Left kidney (tissue), 1 donor: ENCODE measurements at regions not wholly inside any gene's neighbourhood (a gene's known extent, or its start where the extent isn't known, plus 50 kb on each side); places are given as distances from the start of the nearest gene placed in this dataset.

Experiments used
- DNase-seq: peaks from one replicate; pipeline ENCODE4 v3.0.0-alpha.2; 2013

DNA sequence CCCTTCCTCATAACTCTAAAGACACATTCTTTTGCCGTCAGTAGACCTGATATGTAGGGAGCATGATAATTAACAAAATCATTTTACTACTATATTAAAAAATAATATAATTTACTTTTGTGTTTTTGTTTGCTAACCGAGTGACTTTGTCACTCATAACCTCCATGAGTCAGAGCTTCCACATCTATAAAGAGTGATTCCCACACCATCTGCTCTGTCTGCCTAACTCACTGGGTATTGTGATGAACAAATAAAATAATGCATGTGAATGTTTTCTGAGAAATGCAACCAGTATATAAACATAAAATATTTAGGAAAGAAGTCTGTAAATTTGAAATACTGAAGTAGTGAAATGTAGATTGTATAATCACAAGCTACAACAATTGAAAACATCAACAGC, 123.4 kb upstream of the DSEL start:
- no peak for DNase-seq

DNA sequence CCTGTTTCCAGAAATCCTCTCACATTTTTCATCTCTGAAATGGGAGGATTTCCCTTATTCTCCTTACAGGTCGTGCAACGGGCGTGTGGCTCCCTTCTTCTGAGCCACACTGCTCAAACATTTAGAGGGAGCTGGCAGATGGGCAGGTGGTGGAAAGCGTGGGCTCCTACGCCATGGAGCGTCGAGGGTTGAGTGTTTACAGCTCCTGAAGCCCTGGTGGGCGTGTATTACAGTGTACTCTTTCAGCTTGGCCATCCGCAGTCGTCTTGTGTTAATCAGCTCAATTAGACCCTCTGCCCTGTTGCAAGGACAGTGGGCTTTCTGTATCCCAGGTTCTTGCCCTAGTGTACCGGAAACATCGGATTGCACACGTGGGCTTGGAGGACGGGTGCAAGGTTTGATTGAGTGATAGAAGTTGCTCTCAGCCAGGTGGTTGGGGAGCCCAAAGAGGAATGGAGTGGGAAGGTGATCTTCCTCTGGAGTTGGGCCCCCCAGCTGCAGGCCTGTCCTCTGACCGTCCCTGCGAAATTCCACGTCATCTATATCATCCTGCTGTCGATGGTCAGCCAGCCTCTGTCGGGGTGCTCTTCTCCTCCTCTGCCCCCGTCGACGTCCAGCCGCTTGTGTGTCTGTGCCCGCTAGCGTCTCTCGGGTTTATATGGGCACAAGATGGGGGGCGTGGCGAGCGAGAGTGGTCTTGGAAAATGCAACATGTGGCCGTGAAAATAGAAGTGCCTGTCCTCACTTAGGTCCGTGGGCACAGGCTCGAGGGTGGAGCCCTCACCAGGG, 120.3 kb upstream of the DSEL start:
- DNase-seq: no peak

DNA sequence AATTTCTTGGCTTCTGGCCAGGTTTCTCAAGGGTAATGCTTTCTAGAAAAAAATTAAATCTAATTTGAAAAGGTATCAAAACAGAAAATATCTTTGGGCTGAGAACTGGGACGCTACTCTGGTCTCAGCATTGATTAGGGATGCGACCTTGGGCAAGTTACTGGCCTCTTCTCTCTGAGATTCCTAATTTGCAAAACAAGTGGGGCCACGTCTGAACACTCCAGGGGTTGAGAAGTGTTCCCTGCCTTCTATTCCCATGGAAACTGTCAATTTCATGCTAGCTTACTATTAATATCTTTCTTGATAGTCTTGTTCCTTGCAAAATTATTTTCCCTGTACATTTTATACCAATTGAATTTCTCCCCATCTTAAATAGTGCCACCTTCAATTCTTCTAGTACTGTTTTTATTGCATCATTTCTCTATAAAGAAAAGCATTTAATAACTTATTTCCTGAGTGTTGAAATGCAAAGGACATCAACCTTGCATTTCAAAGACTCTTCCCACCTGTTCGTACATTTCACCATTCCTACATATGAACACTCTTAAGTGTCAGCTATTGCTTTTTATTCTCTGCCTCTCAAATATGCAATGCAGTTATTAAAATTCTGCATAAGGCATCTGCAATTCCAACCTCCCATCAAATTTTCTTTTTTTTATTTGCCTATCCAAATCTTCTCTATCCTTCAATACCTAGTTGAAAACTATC, 118.3 kb upstream of the DSEL start:
- no peak for DNase-seq

DNA sequence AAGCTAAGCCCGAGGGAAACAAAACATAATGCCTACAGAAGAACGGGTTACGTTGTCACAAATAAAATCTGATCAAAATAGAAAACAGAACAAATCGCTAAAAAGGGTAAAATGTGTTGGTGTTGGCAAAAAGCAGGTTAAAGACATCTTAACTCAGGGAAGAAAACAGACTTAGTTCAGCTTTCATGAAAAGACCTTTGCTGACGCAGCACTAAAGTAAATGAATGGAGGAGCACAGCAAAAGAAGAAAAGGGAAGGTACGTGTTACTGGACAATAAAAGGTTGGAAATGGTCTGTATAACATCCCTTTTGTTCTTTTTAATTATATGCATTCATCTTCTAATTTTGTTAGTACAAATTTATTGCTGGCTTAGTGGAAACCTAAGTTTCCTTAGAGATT, 117.4 kb upstream of the DSEL start:
- DNase-seq: no peak

DNA sequence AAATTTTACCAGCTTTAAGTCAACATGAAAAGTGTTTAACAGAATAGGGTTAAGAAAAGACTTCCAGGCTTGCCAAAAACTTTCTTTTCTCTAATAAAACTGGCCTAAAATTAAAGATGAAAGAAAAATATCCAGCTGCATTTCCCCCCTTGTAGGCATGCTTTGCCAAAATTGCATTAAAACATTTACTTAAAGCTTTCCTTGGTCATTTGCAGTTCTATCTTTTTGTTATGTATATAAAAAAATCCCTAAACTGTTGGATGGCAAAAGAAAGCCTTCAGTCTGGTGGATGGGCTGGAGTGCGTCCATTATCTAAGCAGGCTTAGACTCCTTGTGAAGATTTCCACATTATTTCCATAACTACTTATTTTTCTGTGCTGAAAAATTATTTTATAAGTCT, 105.4 kb upstream of the DSEL start:
- DNase-seq: no peak

DNA sequence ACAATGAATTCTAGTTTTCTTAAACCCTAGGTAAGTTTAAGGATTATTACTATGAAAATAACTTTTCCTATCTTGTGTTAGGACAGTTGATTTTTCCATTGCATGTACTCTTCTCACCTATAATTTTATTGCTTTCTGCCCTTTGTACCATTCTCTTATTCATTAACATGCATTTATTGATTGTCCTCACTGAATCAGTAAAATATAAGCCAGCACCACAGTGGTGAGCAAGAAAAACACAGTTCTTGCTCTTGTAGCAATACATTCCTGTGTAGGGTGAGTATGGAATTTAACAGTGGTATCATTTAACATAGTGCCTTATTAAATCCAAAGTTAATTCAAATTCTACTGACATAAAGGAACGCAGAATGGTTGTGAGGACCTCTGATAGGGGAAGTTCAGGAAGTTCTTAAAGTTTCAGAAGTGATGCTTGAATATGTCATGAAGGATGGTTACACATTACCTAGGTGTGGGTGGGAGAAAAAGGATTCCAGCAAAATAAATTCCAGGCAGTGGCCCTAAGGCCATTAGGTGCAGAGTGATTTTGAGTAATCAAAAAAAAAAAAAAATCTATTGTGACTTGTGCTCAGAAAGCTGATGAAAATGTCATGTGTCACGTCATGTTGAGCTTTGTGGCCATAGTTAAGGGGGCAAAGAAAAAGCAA, 104.7 kb upstream of the DSEL start:
- DNase-seq: no peak

DNA sequence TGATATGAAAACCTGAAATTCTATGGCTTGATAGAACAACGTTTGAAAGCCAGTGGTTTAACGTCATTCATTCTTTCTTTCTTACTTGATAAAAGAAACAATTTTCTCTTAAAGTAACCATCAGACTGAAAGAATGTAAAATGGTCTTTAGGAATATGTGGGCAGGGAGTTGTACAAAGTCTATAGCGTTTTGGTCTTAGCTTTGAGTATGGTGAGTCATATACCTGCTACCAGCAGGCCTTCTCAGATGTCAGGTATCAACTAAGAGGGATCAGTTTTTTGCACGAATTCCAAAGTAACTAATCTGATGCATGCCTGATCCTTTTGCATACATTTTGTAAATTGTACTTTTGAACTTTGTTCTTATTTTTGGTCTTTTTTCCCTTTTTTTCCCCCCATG, 101.5 kb upstream of the DSEL start:
- no peak for DNase-seq

DNA sequence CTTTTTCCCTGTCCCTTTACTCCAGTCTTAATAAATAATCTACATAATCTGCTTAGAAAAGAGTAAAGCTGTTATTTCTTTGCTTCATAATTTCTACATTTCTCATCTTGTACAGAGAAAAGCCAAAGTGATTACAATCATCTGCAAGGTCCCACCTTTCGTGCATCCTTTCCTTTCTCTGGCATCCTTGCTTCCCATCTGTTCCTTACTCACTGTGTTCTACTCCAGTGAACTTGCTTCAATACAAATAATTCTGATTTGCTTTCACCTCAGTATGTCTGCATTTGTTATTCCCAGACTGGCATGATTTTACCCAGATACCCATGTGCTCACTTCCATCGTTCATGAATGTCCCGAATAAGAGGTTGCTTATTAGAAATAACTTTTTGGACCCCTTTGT, 99.4 kb upstream of the DSEL start:
- DNase-seq: no peak

DNA sequence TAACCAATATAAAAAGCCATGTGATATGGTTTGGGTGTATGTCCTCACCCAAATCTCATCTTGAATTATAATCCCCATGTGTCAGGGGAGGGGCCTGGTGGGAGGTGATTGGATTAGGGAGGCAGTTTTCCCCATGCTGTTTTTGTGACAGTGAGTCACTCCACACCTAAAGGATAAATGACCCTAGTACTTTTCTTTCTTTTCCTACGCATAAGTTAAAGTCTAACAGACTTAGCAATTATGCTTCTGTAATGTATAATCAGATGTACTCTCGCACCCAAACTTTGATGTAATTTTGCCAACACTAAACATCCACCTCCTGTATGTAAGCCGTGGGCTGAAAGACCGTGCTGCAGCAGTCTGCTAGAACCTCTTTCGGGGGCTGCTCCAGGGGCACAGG, 97.2 kb upstream of the DSEL start:
- DNase-seq: no peak

DNA sequence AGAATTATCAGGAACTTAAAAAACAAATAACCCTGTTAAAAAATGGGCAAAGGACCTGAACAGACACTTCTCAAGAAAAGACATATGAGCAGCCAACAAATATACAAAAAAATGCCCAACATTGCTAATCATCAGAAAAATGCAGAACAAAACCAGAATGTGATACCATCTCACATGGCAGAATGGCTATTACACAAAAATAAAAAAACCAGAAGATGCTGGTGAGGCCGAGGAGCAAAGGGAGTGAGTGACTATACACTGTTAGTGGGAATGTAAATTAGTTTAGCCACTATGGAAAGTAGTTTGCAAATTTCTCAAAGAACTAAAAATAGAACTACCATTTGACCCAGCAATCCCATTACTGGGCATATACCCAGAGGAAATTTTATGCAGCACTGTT, 95.8 kb upstream of the DSEL start:
- no peak for DNase-seq

DNA sequence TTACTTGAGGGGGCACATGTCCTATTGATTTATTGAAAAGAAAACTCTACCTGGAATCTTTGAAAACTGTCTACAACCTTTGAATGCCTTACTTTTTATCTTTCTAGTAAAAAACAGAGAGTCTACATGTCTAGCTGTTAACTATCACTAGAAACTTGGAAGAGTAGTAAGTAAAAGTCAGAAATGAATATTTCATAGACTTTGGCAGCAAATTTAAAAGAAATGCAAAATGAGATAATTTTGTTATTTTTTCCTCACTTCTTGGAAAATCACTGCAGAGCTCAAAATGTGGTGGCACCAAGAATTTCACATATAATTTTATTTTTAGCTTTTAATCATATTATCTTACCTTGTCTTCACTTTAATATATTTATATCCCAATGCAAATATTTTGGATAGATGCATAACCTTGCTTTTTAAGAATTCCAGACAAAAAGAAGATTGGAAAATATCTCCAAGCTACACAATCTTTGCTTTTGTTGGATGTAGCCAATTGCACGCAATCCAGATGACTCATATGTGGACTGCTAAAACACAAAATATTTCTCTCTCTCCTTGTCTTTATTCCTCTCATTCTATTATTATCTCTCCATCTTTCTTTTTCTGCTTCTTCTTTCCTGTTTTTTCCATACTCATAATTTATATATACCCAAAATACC, 92.2 kb upstream of the DSEL start:
- DNase-seq: no peak

DNA sequence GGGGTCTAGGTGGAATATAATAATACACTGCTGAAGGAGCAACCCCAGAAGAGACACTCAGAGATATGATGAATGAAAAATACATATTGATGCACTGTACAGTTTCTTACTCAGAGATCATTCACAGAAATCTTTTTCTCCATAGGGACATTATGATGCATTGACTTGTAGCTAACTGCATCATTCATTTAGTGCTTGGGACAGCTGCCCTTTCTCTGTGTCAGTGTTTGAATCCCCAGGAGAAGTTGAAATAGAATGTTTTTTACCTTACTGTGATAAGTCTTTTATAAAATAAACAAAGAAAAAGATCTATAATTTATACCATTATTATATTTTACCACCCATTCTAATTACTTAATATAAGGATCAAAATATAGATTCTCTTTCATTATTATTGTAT, 91.7 kb upstream of the DSEL start:
- DNase-seq: no peak

DNA sequence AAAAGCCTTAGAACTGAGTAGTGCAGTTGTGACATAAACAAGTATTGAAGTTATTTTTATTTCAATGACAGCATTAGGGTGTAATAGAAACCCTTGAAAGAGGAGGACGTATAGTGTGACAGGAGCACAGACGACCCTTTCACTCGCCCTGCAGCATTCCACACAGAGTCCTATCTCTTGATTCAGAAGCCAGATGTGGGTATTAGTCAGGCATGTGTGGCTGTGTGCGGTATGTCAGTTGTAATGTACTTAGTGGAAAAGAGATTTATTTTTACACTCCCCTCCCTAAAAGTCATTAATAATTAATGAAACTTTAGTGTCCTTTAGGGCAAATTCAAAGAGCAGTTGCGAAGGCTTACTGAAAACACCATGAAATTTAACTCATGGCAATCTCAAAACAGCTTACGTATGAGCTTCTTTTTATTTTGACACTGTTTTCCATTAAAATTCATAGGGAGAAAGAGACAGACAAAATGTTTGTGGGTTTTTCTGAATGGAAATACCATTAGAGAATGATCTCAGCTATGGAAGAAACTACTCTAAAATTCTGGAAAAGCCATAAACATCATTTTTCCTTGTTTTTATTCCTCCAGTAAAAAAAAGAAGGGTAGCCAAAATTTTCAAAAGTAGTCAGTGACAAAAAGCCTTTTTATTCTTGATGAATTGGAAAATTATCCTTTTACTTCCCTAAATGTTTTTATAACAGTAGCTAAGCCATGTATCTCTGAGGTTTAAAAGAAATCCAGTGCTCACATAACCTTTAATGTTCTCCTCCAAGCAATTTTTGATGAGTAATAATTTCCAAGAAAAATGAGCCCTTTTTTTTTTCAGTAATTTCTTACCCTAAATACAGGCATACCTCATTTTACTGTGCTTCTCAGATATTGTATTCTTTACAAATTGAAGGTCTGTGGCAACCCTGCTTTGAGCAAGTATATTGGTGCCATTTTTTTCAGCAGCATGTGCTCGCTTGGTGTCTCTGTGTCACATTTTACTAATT, 84.0 kb upstream of the DSEL start:
- no peak for DNase-seq

DNA sequence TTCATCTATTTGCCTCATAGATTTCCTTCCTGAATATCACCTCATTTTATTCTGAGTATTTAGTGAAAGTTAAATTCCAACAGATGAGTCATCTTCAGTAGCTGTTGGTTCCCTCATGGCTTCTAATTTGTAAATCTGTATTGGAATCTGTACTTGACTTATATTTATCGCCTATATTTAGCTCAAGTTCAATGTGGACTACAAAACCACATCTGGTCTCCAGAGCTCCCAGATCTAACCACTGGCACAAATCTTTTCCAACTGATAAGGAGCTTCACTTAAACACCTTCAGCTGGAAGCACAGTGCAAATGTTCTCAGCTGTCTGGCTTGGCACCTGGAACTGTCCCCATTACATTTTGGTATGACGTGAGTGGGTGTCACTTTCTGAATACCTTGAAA, 82.8 kb upstream of the DSEL start:
- DNase-seq: no peak

DNA sequence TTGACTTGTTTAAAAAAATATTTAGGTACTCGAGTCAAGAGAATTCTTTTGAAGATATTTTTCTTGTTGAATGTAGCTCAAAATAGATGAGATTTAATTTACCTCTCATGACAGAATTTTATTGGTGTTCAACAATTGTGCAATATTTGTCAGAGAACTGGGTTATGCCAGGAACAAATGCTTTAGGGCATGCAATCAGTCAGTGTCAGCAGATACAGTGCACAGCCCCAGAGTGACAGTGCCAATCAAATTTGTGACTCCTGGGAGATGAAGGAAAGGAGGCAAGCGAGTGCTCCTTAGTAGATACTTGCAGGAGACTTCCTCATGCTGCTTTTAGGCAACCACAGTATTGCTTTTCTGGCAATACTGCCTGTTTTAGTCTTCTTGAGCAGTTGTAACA, 81.2 kb upstream of the DSEL start:
- no peak for DNase-seq

DNA sequence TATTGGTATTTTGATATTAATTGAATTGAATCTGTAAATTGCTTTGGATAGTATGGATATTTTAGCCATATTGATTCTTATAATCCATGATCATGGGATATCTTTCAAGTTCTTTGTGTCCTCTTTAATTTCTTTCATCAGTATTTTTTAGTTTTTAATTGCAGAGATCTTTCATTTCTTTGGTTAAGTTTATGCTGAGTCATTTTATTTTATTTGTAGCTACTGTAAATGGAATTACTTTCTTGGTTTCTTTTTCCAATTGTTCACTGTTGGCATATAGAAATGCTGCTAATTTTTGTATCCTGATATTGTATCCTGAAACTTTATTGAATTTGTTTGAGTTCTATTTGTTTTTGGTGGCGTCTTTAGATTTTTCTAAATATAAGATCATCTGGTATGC, 79.5 kb upstream of the DSEL start:
- no peak for DNase-seq

DNA sequence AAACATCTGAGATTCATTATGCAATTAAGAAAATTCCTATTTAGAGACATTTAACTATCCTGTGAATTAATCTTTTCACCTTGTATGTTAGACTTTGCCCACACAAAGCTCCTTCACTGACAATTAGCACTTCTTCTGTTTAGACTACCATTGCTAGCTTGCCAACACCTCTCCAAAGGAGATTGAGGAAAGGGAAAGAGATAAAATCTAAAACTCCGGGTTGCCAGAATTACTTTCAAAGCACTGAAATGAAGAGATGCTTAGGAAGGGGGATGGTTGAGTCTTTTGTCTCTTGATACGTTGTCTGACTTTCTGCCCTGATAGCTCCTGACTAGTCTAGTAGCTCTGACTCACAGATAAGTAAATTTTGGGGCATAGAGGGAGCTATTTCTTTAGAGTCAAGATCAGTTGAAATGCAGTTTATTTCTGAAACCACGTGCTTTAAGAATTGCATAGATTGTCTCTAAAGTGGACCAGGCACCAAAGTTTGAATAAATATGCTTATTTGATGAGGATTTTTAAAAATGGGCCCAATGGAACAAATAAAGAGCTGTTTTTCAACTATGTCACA, 74.1 kb upstream of the DSEL start:
- DNase-seq: no peak

DNA sequence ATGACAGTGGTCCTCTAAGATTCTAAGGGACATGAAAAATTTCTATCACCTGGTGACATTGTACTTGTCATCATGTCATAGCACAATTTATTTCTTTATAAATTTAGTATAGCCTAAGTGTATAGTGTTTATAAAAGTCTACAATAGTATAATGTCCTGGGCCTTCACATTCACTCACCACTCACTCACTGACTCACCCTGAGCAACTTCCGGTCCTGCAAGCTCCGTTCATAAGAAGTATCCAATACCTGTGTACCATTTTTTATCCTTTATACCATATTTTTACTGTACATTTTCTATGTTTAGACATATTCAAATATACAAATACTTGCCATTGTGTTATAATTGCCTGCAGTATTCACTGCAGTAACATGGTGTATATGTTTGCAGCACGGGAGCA, 72.8 kb upstream of the DSEL start:
- no peak for DNase-seq

DNA sequence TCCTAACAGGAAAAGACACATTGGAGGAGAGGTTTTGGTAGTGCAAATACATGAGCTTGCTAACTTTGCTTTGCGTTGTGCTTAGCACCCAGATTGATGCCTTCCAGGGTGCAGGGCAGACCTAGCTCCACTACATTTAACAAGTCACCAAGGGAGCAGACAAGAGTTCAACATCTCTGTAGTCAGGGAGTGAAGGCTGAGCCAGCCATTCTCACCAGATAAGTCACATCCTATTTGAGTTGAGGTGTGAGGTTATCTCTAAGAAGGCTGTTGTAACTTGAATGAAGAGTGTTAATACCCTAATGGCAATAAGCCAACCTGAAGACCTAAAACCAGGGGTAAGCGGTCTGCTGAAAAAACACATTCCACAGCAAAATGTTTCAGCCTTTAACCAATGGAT, 69.6 kb upstream of the DSEL start:
- DNase-seq: no peak

DNA sequence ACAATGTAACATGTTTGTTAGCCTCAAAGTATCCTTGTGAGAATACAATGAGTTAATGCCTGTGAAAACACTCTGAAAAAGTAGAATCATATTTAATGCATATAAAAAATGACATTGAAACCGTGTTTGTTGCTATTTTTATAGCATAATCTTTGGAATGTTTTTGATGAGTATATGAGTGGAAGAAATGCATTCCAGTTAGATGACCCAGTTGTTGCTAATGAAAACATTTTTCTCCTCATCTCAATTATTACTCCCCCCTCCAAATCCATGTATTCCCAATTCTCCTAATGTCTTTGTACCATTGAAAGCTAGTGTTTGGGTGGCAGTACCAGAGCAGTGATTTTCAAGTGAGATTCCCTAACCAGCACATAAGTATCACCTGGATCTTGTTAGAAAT, 67.1 kb upstream of the DSEL start:
- DNase-seq: no peak

DNA sequence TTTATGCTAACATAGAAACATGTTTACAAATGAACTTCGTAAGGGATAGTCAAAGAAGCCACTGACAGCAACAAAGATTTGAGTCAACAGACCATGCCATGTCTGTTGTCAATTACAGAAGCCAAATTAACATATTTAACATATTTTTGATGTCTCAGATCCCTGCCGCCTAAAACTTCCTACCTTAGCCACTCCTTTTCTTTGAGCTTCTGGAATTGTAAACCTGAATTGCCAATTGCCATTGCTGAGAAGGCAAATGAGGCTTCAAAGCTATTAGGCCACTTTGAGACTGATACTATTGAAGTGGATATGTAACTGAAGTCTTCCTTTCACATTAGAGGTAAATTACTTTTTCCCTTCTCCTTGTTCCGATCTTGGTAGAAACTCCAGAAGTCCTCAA, 66.0 kb upstream of the DSEL start:
- DNase-seq: no peak
